Neural crest cell (in vitro differentiated cells): ENCODE measurements at regions not wholly inside any gene's neighbourhood (a gene's known extent, or its start where the extent isn't known, plus 50 kb on each side); places are given as distances from the start of the nearest gene placed in this dataset.

Experiments
- DNase-seq: peaks from one replicate; pipeline ENCODE4 v3.0.0; 2021; ENCODE audit warnings: low read depth, mixed read lengths, low spot score
- H3K27ac Mint-ChIP-seq: one replicate; pipeline ENCODE4 v1.8.0; 2021; ENCODE audit warnings: mild to moderate bottlenecking, mixed read lengths; ENCODE audit not compliant: unreplicated experiment
- H3K27me3 Mint-ChIP-seq: 2 replicates; pipeline ENCODE4 v1.8.0; 2021; ENCODE audit warnings: low read depth, mild to moderate bottlenecking, mixed read lengths
- H3K36me3 Mint-ChIP-seq: 2 replicates; pipeline ENCODE4 v1.8.0; 2021; ENCODE audit warnings: low read depth, mild to moderate bottlenecking, mixed read lengths
- H3K4me1 Mint-ChIP-seq: 2 replicates; pipeline ENCODE4 v1.8.0; 2021; ENCODE audit warnings: mixed read lengths
- H3K4me3 Mint-ChIP-seq: one replicate; pipeline ENCODE4 v1.8.0; 2021; ENCODE audit warnings: mild to moderate bottlenecking, mixed read lengths
- H3K9me3 Mint-ChIP-seq: 2 replicates; pipeline ENCODE4 v1.8.0; 2021; ENCODE audit warnings: mixed read lengths
- CTCF ChIP-seq: fragments of 200-600 bp; sonication (generic); conservative IDR thresholded peaks from 2 replicates; pipeline ENCODE4 v1.5.0; 2021; ENCODE audit warnings: antibody characterized with exemption, mild to moderate bottlenecking

- H3K4me1 Mint-ChIP-seq: peaks cover 26% of the 10 kb centered on the region
- H3K36me3 Mint-ChIP-seq: no peaks in the 10 kb centered on the region
- H3K9me3 Mint-ChIP-seq: no peaks in the 10 kb centered on the region
- no peak overlapping the region for H3K27ac Mint-ChIP-seq
- DNase-seq: no peak
- no peaks in the 10 kb centered on the region for H3K27me3 Mint-ChIP-seq
- no peak for TF ChIP-seq CTCF
- no peak overlapping the region for H3K4me3 Mint-ChIP-seq
These were observed 446.6 kb downstream of the ARHGEF28 start for GRCh38 chr5:74072646-74073045.

- H3K36me3 Mint-ChIP-seq: no peaks in the 10 kb centered on the region
- no peak for TF ChIP-seq CTCF
- no peak overlapping the region for H3K4me3 Mint-ChIP-seq
- peaks cover 9% of the 10 kb centered on the region for H3K4me1 Mint-ChIP-seq
- no peak for DNase-seq
- H3K27me3 Mint-ChIP-seq: no peaks in the 10 kb centered on the region
- no peaks in the 10 kb centered on the region for H3K9me3 Mint-ChIP-seq
- H3K27ac Mint-ChIP-seq: no peak overlapping the region
These were observed 444.8 kb downstream of the ARHGEF28 start for GRCh38 chr5:74070766-74071165.

GRCh38 chr5:74069741-74070140, 443.7 kb downstream of the ARHGEF28 start:
- Mint-ChIP-seq H3K27me3 (no peaks in the 10 kb centered on the region), H3K4me1 (no peaks in the 10 kb centered on the region), H3K27ac (no peak overlapping the region), H3K9me3 (no peaks in the 10 kb centered on the region), H3K4me3 (no peak overlapping the region), H3K36me3 (no peaks in the 10 kb centered on the region)
- no peak for TF ChIP-seq CTCF
- DNase-seq: no peak

GRCh38 chr5:74067748-74068541, 441.9 kb downstream of the ARHGEF28 start:
- no peaks in the 10 kb centered on the region for H3K27me3 Mint-ChIP-seq
- peaks cover 3% of the 10 kb centered on the region for H3K9me3 Mint-ChIP-seq
- TF ChIP-seq CTCF: no peak
- H3K27ac Mint-ChIP-seq: no peak overlapping the region
- H3K36me3 Mint-ChIP-seq: no peaks in the 10 kb centered on the region
- no peak for DNase-seq
- no peak overlapping the region for H3K4me3 Mint-ChIP-seq
- H3K4me1 Mint-ChIP-seq: peaks cover 13% of the 10 kb centered on the region

GRCh38 chr5:74064911-74065310, 438.9 kb downstream of the ARHGEF28 start:
- H3K4me1 Mint-ChIP-seq: peaks cover 13% of the 10 kb centered on the region
- H3K27me3 Mint-ChIP-seq: no peaks in the 10 kb centered on the region
- H3K27ac Mint-ChIP-seq: no peak overlapping the region
- no peak overlapping the region for H3K4me3 Mint-ChIP-seq
- DNase-seq: no peak
- peaks cover 3% of the 10 kb centered on the region for H3K9me3 Mint-ChIP-seq
- no peaks in the 10 kb centered on the region for H3K36me3 Mint-ChIP-seq
- no peak for TF ChIP-seq CTCF
